ENCODE measurements at regions not wholly inside any gene's neighbourhood (a gene's known extent, or its start where the extent isn't known, plus 50 kb on each side); places are given as distances from the start of the nearest gene placed in this dataset.

DNA sequence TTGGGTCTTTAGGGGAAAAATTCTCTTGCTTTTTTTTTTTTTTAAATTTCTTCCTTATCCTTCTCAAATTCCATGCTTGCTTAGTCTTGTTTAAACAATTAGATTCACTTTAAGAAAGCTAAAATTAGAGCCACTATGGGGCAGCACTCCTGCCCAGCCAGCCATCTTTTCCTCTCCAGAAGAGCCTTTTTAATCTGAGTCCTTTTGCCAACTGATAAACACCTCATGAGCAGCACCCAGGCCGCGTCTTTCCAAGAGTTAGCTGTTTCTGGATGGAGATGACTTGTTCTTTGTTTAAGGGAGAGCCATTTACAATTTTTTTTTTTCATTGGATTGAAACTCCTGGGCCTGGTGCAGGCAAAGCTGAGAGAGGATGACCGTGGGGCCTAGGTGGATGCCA is 53.3 kb upstream of the TSPAN2 start:
- WGBS, 2 experiments (ENCODE audit: extremely low coverage in 1 of 2, insufficient coverage in 1 of 2, insufficient read length in 1 of 2, insufficient replicate concordance in 2 of 2, low coverage in 1 of 2, low lambda C conversion rate in 2 of 2, missing lambda C conversion rate in 1 of 2): 83% methylated on average over 3 of the region's 3 CpGs; no CpG with 5 or more reads in 1 of the 2 experiments
- H3K23me2 ChIP-seq (ENCODE audit: low read depth, low read length): no peaks in the 10 kb centered on the region
- H3K4me1 ChIP-seq (replicated peaks in 1 of 4; ENCODE audit: control insufficient read depth in 3 of 4, insufficient read depth in 4 of 4, low read length in 3 of 4): peaks cover 0 to 2% (median 0%) of the 10 kb centered on the region in 4 experiments; a peak in 2 of 7 replicates
- DNase-seq (ENCODE audit: low read depth in 1 of 2, low spot score in 2 of 2) (no peak), FAIRE-seq (no peak)
- H4K8ac ChIP-seq (ENCODE audit: extremely low read depth, insufficient read depth, low read length): no peak overlapping the region
- H4K91ac ChIP-seq (replicated peaks; ENCODE audit: insufficient read length, low read length): no peak overlapping the region
- no peak overlapping the region for H2BK5ac ChIP-seq (ENCODE audit: low read depth, low read length)
- H3K36me3 ChIP-seq (ENCODE audit: control insufficient read depth in 2 of 4, insufficient read depth in 4 of 4, low read length in 3 of 4): no peaks in the 10 kb centered on the region
- H3K9me3 ChIP-seq (ENCODE audit: insufficient read depth in 2 of 2, low read depth in 1 of 2, low read length in 1 of 2): no peaks in the 10 kb centered on the region
- peak in 1 of 2 experiments; percentile 15; a peak in 1 of 4 replicates for TF ChIP-seq RAD21 (IDR thresholded peaks at IDR 0.05 in 1 of 2, conservative IDR thresholded peaks at IDR 0.05 in 1 of 2; ENCODE audit: low read depth in 2 of 2, low read length in 2 of 2)
- TF ChIP-seq EGR1 (IDR thresholded peaks at IDR 0.05; ENCODE audit: borderline replicate concordance, low read depth, low read length): no peak
- no peaks in the 10 kb centered on the region for H3K27me3 ChIP-seq (replicated peaks in 1 of 4; ENCODE audit: control insufficient read depth in 3 of 4, extremely low read depth in 1 of 4, insufficient read depth in 3 of 4, low read length in 3 of 4)
- no peak overlapping the region for H3K4me3 ChIP-seq (ENCODE audit: extremely low read depth in 1 of 4, insufficient read depth in 2 of 4, low read depth in 3 of 4, low read length in 4 of 4)
- H3K14ac ChIP-seq (ENCODE audit: insufficient read length): no peak overlapping the region
- H3K4ac ChIP-seq (replicated peaks; ENCODE audit: insufficient read length, low read depth, low read length): no peak overlapping the region
- no peak overlapping the region for H3K4me2 ChIP-seq (ENCODE audit: insufficient read depth in 1 of 2, low read depth in 2 of 2, low read length in 2 of 2)
- H3K79me2 ChIP-seq (ENCODE audit: control insufficient read depth in 1 of 2, insufficient read depth in 2 of 2, low read length in 2 of 2): no peaks in the 10 kb centered on the region
- H4K5ac ChIP-seq (ENCODE audit: insufficient read length, low read depth, low read length): no peak overlapping the region
- POLR2A ChIA-PET (ENCODE audit: partially characterized antibody): no interaction called here
- H2BK120ac ChIP-seq (replicated peaks; ENCODE audit: low read depth, low read length): no peak overlapping the region
- H2BK20ac ChIP-seq (ENCODE audit: low read length): no peak overlapping the region
- H3K79me1 ChIP-seq (ENCODE audit: low read depth, low read length): no peaks in the 10 kb centered on the region
- H4K20me1 ChIP-seq (replicated peaks in 1 of 2; ENCODE audit: control insufficient read depth in 1 of 2, insufficient read depth in 2 of 2, low read length in 2 of 2): no peaks in the 10 kb centered on the region
- H3K18ac ChIP-seq (ENCODE audit: extremely low read depth, low read length): no peak overlapping the region
- CTCF ChIA-PET (ENCODE audit: partially characterized antibody): interaction anchor here (0.6 to 8.7 kb wide), 26 partner anchors 15 to 472 kb away, joined by 3 to 125 read pairs (median 4); no protein-coding TSS in a partner anchor
- H2AK5ac ChIP-seq (ENCODE audit: low read depth, low read length): no peak overlapping the region
- no peak overlapping the region for H2AFZ ChIP-seq (ENCODE audit: low read length)
- no peak overlapping the region for H3K56ac ChIP-seq (replicated peaks; ENCODE audit: insufficient read length, low read depth, low read length)
- H3K23ac ChIP-seq (ENCODE audit: insufficient read length): no peak overlapping the region
- no peak overlapping the region for H3K9ac ChIP-seq (replicated peaks in 1 of 4; ENCODE audit: extremely low read depth in 1 of 4, low read depth in 3 of 4, low read length in 3 of 4)
- H3K27ac ChIP-seq (ENCODE audit: low read depth, low read length): no peak overlapping the region
- H2BK15ac ChIP-seq (ENCODE audit: low read length): no peak overlapping the region
- no peak overlapping the region for H2BK12ac ChIP-seq (ENCODE audit: low read depth, low read length)

Measured in H1 (cell line).